BLaER1 (cell line): ENCODE measurements at regions not wholly inside any gene's neighbourhood (a gene's known extent, or its start where the extent isn't known, plus 50 kb on each side); places are given as distances from the start of the nearest gene placed in this dataset.

Experiments used
- H3K27ac ChIP-seq: shearing (Covaris generic); formaldehyde crosslinking; 2 replicates; pipeline ENCODE4 v1.8.1; 2022
- H3K27me3 ChIP-seq: shearing (Covaris generic); formaldehyde crosslinking; 2 replicates; pipeline ENCODE4 v1.8.1; 2022
- H3K36me3 ChIP-seq: shearing (Covaris generic); formaldehyde crosslinking; 2 replicates; pipeline ENCODE4 v1.8.1; 2022
- H3K4me1 ChIP-seq: shearing (Covaris generic); formaldehyde crosslinking; 2 replicates; pipeline ENCODE4 v1.8.1; 2022
- H3K4me2 ChIP-seq: shearing (Covaris generic); formaldehyde crosslinking; 2 replicates; pipeline ENCODE4 v1.8.1; 2022
- H3K4me3 ChIP-seq: shearing (Covaris generic); formaldehyde crosslinking; 2 replicates; pipeline ENCODE4 v1.8.1; 2022
- H3K9ac ChIP-seq: shearing (Covaris generic); formaldehyde crosslinking; 2 replicates; pipeline ENCODE4 v1.8.1; 2022
- H3K9me3 ChIP-seq: shearing (Covaris generic); formaldehyde crosslinking; 2 replicates; pipeline ENCODE4 v1.8.1; 2022
- H4K20me1 ChIP-seq: shearing (Covaris generic); formaldehyde crosslinking; 2 replicates; pipeline ENCODE4 v1.8.1; 2022
- Cebpa-rat ChIP-seq: shearing (Covaris generic); IDR thresholded peaks from 2 replicates; pipeline ENCODE4 v1.8.1; 2022

- Histone ChIP-seq H3K4me3 (no peak overlapping the region), H3K36me3 (no peaks in the 10 kb centered on the region), H3K27me3 (no peaks in the 10 kb centered on the region), H4K20me1 (no peaks in the 10 kb centered on the region), H3K9ac (no peak overlapping the region), H3K4me2 (no peak overlapping the region), H3K9me3 (no peaks in the 10 kb centered on the region), H3K27ac (no peak overlapping the region), H3K4me1 (peaks cover 2% of the 10 kb centered on the region; the same call in 1 of the 2 replicates)
- TF ChIP-seq Cebpa-rat: no peak
Measured at GRCh38 chr9:23630488-23630887, 195.6 kb downstream of the ELAVL2 start.

GRCh38 chr9:23635276-23635675 lies 190.8 kb downstream of the ELAVL2 start:
- 0 out of 2 replicates have a peak overlapping the region, but pooled peaks have one; percentile 10 for H3K4me2 ChIP-seq
- H3K36me3 ChIP-seq: no peaks in the 10 kb centered on the region
- no peak for TF ChIP-seq Cebpa-rat

GRCh38 chr9:23636199-23636598 lies 189.8 kb downstream of the ELAVL2 start:
- Histone ChIP-seq H3K9ac (no peak overlapping the region), H4K20me1 (no peaks in the 10 kb centered on the region), H3K9me3 (no peaks in the 10 kb centered on the region), H3K4me2 (peak overlapping the region; percentile 20; the same call in 1 of the 2 replicates), H3K27ac (no peak overlapping the region), H3K4me3 (no peak overlapping the region), H3K27me3 (no peaks in the 10 kb centered on the region), H3K4me1 (peaks cover 15% of the 10 kb centered on the region), H3K36me3 (no peaks in the 10 kb centered on the region)
- no peak for TF ChIP-seq Cebpa-rat

More at GRCh38 chr9:23635276-23635675, 190.8 kb downstream of the ELAVL2 start:
- Histone ChIP-seq H4K20me1 (no peaks in the 10 kb centered on the region), H3K27me3 (no peaks in the 10 kb centered on the region), H3K27ac (no peak overlapping the region), H3K4me3 (no peak overlapping the region), H3K9me3 (no peaks in the 10 kb centered on the region), H3K9ac (no peak overlapping the region), H3K4me1 (peaks cover 15% of the 10 kb centered on the region)

- Histone ChIP-seq H3K9ac (no peak overlapping the region), H3K27ac (no peak overlapping the region), H3K36me3 (no peaks in the 10 kb centered on the region), H3K9me3 (no peaks in the 10 kb centered on the region), H3K4me3 (no peak overlapping the region), H3K27me3 (no peaks in the 10 kb centered on the region), H3K4me1 (peaks cover 15% of the 10 kb centered on the region), H3K4me2 (no peak overlapping the region), H4K20me1 (no peaks in the 10 kb centered on the region)
- TF ChIP-seq Cebpa-rat: no peak
Measured at GRCh38 chr9:23638011-23638410, 188.0 kb downstream of the ELAVL2 start.

GRCh38 chr9:23638837-23639426 lies 187.1 kb downstream of the ELAVL2 start:
- no peak overlapping the region for H3K4me3 ChIP-seq
- no peak overlapping the region for H3K4me2 ChIP-seq
- H3K36me3 ChIP-seq: no peaks in the 10 kb centered on the region
- no peak overlapping the region for H3K27ac ChIP-seq
- H3K27me3 ChIP-seq: no peaks in the 10 kb centered on the region
- H3K9ac ChIP-seq: no peak overlapping the region
- no peaks in the 10 kb centered on the region for H4K20me1 ChIP-seq
- peaks cover 15% of the 10 kb centered on the region for H3K4me1 ChIP-seq
- no peak for TF ChIP-seq Cebpa-rat
- no peaks in the 10 kb centered on the region for H3K9me3 ChIP-seq
